ENCODE measurements at regions not wholly inside any gene's neighbourhood (a gene's known extent, or its start where the extent isn't known, plus 50 kb on each side); places are given as distances from the start of the nearest gene placed in this dataset.

- TF ChIP-seq CTCF (IDR thresholded peaks at IDR 0.05) (no peak), POLR2A (IDR thresholded peaks at IDR 0.05) (no peak)
Measured at GRCh38 chr4:153126137-153126536, 78.1 kb upstream of the TRIM2 start.

All from esophagus squamous epithelium (tissue), 4 donors.